GM23338 (cell line): ENCODE measurements at regions not wholly inside any gene's neighbourhood (a gene's known extent, or its start where the extent isn't known, plus 50 kb on each side); places are given as distances from the start of the nearest gene placed in this dataset.

ENCODE experiments used
- ATAC-seq: fragments of 200-7000 bp; cut with Tn5 transposase; 3 replicates; pipeline ENCODE4 v1.9.1; 2020
- DNase-seq: peaks from one replicate; pipeline ENCODE4 v3.0.0-alpha.2; 2015; ENCODE audit warnings: low spot score
- H2AFZ ChIP-seq: fragments of 200-600 bp; sonication (generic); 2 replicates; pipeline ENCODE4 v1.8.0; 2016; ENCODE audit warnings: antibody characterized with exemption, mild to moderate bottlenecking, moderate library complexity
- H3F3A ChIP-seq: fragments of 200-600 bp; sonication (generic); replicated peaks from 2 replicates; pipeline ENCODE4 v1.8.0; 2017; ENCODE audit warnings: antibody characterized with exemption, mixed run types, low read depth
- H3K27ac ChIP-seq: fragments of 200-600 bp; sonication (generic); 2 replicates; pipeline ENCODE4 v1.6.1; 2016; ENCODE audit warnings: low read depth
- H3K27me3 ChIP-seq: fragments of 200-600 bp; sonication (generic); 2 replicates; pipeline ENCODE4 v1.8.0; 2016; ENCODE audit warnings: mild to moderate bottlenecking, mixed run types, moderate library complexity; ENCODE audit not compliant: insufficient read depth
- H3K36me3 ChIP-seq: fragments of 200-600 bp; sonication (generic); 2 replicates; pipeline ENCODE4 v1.8.0; 2016; ENCODE audit warnings: mild to moderate bottlenecking; ENCODE audit not compliant: insufficient read depth
- H3K4me1 ChIP-seq: fragments of 200-600 bp; sonication (generic); 2 replicates; pipeline ENCODE4 v1.8.0; 2016; ENCODE audit warnings: mild to moderate bottlenecking, moderate library complexity; ENCODE audit not compliant: insufficient read depth
- H3K4me2 ChIP-seq: fragments of 200-600 bp; sonication (generic); 2 replicates; pipeline ENCODE4 v1.7.1; 2017; ENCODE audit warnings: mixed run types
- H3K4me3 ChIP-seq: fragments of 200-600 bp; sonication (generic); 2 replicates; pipeline ENCODE4 v1.6.1; 2016; ENCODE audit warnings: mixed run types
- H3K79me2 ChIP-seq: fragments of 200-600 bp; sonication (generic); replicated peaks from 2 replicates; pipeline ENCODE4 v1.8.0; 2017; ENCODE audit warnings: mild to moderate bottlenecking; ENCODE audit not compliant: insufficient read depth
- H3K9me2 ChIP-seq: fragments of 200-600 bp; sonication (generic); 2 replicates; pipeline ENCODE4 v1.8.0; 2017; ENCODE audit not compliant: insufficient read depth
- H4K20me1 ChIP-seq: fragments of 200-600 bp; sonication (generic); replicated peaks from 2 replicates; pipeline ENCODE4 v1.8.0; 2017; ENCODE audit warnings: mild to moderate bottlenecking; ENCODE audit not compliant: insufficient read depth
- H3K27ac Mint-ChIP-seq: 2 replicates; pipeline ENCODE4 v1.8.0; 2020; ENCODE audit warnings: inconsistent platforms, mild to moderate bottlenecking, moderate library complexity, mixed read lengths
- H3K27me3 Mint-ChIP-seq: 3 replicates; pipeline ENCODE4 v1.8.0; 2022; ENCODE audit warnings: low read depth, mild to moderate bottlenecking, moderate library complexity, mixed read lengths, inconsistent platforms; ENCODE audit not compliant: insufficient read depth, poor library complexity
- H3K36me3 Mint-ChIP-seq: 3 replicates; pipeline ENCODE4 v1.8.0; 2021; ENCODE audit warnings: low read depth, mild to moderate bottlenecking, inconsistent platforms, moderate library complexity, mixed read lengths
- H3K4me1 Mint-ChIP-seq: 3 replicates; pipeline ENCODE4 v1.8.0; 2020; ENCODE audit warnings: mild to moderate bottlenecking, inconsistent platforms, mixed read lengths
- H3K4me3 Mint-ChIP-seq: 3 replicates; pipeline ENCODE4 v1.8.0; 2021; ENCODE audit warnings: moderate library complexity, mild to moderate bottlenecking, inconsistent platforms, mixed read lengths
- H3K9me3 Mint-ChIP-seq: 3 replicates; pipeline ENCODE4 v1.8.0; 2020; ENCODE audit warnings: moderate library complexity, mild to moderate bottlenecking, inconsistent platforms, mixed read lengths
- CREB1 ChIP-seq: fragments of 250-450 bp; sonication (Bioruptor Pico); IDR thresholded peaks from 2 replicates; pipeline ENCODE4 v1.5.0; 2020; ENCODE audit warnings: low read depth, mild to moderate bottlenecking, moderate library complexity
- CTCF ChIP-seq, 2 experiments: fragments of 200-600 bp in 1 of 2; sonication (generic) in 1 of 2; conservative IDR thresholded peaks; 2 replicates each; pipeline versions ENCODE4 v1.5.1 to v1.6.1; 2016 to 2017; ENCODE audit warnings: antibody characterized with exemption in 2 of 2, low read depth in 2 of 2, mild to moderate bottlenecking in 2 of 2, moderate library complexity in 1 of 2
- ETS1 ChIP-seq: IDR thresholded peaks from 2 replicates; pipeline ENCODE4 v1.6.1; 2016; ENCODE audit warnings: antibody characterized with exemption
- EZH2phosphoT487 ChIP-seq: fragments of 200-600 bp; sonication (generic); IDR thresholded peaks from one replicate; pipeline ENCODE4 v1.8.1; 2018; ENCODE audit warnings: antibody characterized with exemption; ENCODE audit not compliant: unreplicated experiment
- JUNB ChIP-seq: IDR thresholded peaks from one replicate; pipeline ENCODE4 v1.6.1; 2016; ENCODE audit warnings: antibody characterized with exemption; ENCODE audit not compliant: unreplicated experiment
- STAT1 ChIP-seq: IDR thresholded peaks from one replicate; pipeline ENCODE4 v1.6.1; 2016; ENCODE audit warnings: antibody characterized with exemption; ENCODE audit not compliant: unreplicated experiment
- ZNF114 ChIP-seq: fragments of 250-450 bp; sonication (Bioruptor Pico); IDR thresholded peaks from 2 replicates; pipeline ENCODE4 v1.5.0; 2020; ENCODE audit warnings: mild to moderate bottlenecking, moderate library complexity
- ZNF331 ChIP-seq: fragments of 250-450 bp; sonication (Bioruptor Pico); IDR thresholded peaks from 2 replicates; pipeline ENCODE4 v1.5.0; 2020; ENCODE audit warnings: low read depth, mild to moderate bottlenecking, moderate library complexity
- TF ChIP-seq, protein P1 (sequence below): fragments of 250-450 bp; sonication (Bioruptor Pico); IDR thresholded peaks from 2 replicates; pipeline ENCODE4 v1.5.0; 2020; ENCODE audit warnings: mild to moderate bottlenecking, moderate library complexity

- H3K4me1 ChIP-seq, result 0 out of 2 replicates have a peak, but pooled peaks cover 4% of the 10 kb centered on the region
- TF ChIP-seq ETS1, result no peak
- TF ChIP-seq, protein P1, sequence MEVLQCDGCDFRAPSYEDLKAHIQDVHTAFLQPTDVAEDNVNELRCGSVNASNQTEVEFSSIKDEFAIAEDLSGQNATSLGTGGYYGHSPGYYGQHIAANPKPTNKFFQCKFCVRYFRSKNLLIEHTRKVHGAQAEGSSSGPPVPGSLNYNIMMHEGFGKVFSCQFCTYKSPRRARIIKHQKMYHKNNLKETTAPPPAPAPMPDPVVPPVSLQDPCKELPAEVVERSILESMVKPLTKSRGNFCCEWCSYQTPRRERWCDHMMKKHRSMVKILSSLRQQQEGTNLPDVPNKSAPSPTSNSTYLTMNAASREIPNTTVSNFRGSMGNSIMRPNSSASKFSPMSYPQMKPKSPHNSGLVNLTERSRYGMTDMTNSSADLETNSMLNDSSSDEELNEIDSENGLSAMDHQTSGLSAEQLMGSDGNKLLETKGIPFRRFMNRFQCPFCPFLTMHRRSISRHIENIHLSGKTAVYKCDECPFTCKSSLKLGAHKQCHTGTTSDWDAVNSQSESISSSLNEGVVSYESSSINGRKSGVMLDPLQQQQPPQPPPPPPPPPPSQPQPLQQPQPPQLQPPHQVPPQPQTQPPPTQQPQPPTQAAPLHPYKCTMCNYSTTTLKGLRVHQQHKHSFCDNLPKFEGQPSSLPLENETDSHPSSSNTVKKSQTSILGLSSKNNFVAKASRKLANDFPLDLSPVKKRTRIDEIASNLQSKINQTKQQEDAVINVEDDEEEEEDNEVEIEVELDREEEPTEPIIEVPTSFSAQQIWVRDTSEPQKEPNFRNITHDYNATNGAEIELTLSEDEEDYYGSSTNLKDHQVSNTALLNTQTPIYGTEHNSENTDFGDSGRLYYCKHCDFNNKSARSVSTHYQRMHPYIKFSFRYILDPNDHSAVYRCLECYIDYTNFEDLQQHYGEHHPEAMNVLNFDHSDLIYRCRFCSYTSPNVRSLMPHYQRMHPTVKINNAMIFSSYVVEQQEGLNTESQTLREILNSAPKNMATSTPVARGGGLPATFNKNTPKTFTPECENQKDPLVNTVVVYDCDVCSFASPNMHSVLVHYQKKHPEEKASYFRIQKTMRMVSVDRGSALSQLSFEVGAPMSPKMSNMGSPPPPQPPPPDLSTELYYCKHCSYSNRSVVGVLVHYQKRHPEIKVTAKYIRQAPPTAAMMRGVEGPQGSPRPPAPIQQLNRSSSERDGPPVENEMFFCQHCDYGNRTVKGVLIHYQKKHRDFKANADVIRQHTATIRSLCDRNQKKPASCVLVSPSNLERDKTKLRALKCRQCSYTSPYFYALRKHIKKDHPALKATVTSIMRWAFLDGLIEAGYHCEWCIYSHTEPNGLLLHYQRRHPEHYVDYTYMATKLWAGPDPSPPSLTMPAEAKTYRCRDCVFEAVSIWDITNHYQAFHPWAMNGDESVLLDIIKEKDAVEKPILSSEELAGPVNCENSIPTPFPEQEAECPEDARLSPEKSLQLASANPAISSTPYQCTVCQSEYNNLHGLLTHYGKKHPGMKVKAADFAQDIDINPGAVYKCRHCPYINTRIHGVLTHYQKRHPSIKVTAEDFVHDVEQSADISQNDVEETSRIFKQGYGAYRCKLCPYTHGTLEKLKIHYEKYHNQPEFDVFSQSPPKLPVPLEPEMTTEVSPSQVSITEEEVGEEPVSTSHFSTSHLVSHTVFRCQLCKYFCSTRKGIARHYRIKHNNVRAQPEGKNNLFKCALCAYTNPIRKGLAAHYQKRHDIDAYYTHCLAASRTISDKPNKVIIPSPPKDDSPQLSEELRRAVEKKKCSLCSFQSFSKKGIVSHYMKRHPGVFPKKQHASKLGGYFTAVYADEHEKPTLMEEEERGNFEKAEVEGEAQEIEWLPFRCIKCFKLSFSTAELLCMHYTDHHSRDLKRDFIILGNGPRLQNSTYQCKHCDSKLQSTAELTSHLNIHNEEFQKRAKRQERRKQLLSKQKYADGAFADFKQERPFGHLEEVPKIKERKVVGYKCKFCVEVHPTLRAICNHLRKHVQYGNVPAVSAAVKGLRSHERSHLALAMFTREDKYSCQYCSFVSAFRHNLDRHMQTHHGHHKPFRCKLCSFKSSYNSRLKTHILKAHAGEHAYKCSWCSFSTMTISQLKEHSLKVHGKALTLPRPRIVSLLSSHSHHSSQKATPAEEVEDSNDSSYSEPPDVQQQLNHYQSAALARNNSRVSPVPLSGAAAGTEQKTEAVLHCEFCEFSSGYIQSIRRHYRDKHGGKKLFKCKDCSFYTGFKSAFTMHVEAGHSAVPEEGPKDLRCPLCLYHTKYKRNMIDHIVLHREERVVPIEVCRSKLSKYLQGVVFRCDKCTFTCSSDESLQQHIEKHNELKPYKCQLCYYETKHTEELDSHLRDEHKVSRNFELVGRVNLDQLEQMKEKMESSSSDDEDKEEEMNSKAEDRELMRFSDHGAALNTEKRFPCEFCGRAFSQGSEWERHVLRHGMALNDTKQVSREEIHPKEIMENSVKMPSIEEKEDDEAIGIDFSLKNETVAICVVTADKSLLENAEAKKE, result no peak
- TF ChIP-seq ZNF331 (CRISPR knock-in tag), result no peak
- no peak for TF ChIP-seq CTCF (conservative IDR thresholded peaks at IDR 0.05; ENCODE audit: low read depth in 2 of 2)
- TF ChIP-seq ZNF114 (CRISPR knock-in tag), result no peak
- no peak for TF ChIP-seq STAT1
- TF ChIP-seq EZH2phosphoT487, result no peak
- TF ChIP-seq CREB1 (CRISPR knock-in tag), result no peak
- no peak for TF ChIP-seq JUNB
- H4K20me1 ChIP-seq, result no peaks in the 10 kb centered on the region
- no peaks in the 10 kb centered on the region for H3K9me3 Mint-ChIP-seq
- H3K36me3 ChIP-seq, result no peaks in the 10 kb centered on the region
- H3K36me3 Mint-ChIP-seq, result no peaks in the 10 kb centered on the region
- no peak overlapping the region for H3K27ac ChIP-seq
- no peak overlapping the region for H3K4me3 ChIP-seq
- ATAC-seq, result no peak
- peaks cover 14% of the 10 kb centered on the region; the same call in 2 of the 3 replicates for H3K4me1 Mint-ChIP-seq
- H3K4me3 Mint-ChIP-seq, result no peak overlapping the region
- no peak overlapping the region for H3K27ac Mint-ChIP-seq
- no peaks in the 10 kb centered on the region for H3K27me3 Mint-ChIP-seq
- no peaks in the 10 kb centered on the region for H3F3A ChIP-seq
- no peaks in the 10 kb centered on the region for H3K79me2 ChIP-seq
- H3K9me2 ChIP-seq, result no peaks in the 10 kb centered on the region
- no peak overlapping the region for H2AFZ ChIP-seq
- DNase-seq, result no peak
- no peak overlapping the region for H3K4me2 ChIP-seq
- H3K27me3 ChIP-seq, result no peaks in the 10 kb centered on the region
These were observed 791.0 kb downstream of the FAM181B start for GRCh38 chr11:81942646-81943045.
